Anterior cingulate cortex (tissue), 58 donors: ENCODE measurements at regions not wholly inside any gene's neighbourhood (a gene's known extent, or its start where the extent isn't known, plus 50 kb on each side); places are given as distances from the start of the nearest gene placed in this dataset.

Experiments
- DNase-seq, 58 donors: peaks; one replicate each; lab custom pipeline; 2025; lab: John Stamatoyannopoulos, UW

GRCh38 chr17:53387745-53388144 is 435.0 kb upstream of the KIF2B start:
- DNase-seq, result no peak

GRCh38 chr17:53353919-53354351 is 468.8 kb upstream of the KIF2B start:
- DNase-seq, result peak in 38 of 58 donors; percentile 1 to 81 (median 14)

GRCh38 chr17:53344778-53345177 is 477.9 kb upstream of the KIF2B start:
- no peak for DNase-seq

- DNase-seq, result no peak
Observed at GRCh38 chr17:53336281-53336680, 486.4 kb upstream of the KIF2B start.

- DNase-seq, result no peak
Observed at GRCh38 chr17:53335443-53335842, 487.3 kb upstream of the KIF2B start.

- no peak for DNase-seq
Observed at GRCh38 chr17:53330756-53331155, 492.0 kb upstream of the KIF2B start.

DNA sequence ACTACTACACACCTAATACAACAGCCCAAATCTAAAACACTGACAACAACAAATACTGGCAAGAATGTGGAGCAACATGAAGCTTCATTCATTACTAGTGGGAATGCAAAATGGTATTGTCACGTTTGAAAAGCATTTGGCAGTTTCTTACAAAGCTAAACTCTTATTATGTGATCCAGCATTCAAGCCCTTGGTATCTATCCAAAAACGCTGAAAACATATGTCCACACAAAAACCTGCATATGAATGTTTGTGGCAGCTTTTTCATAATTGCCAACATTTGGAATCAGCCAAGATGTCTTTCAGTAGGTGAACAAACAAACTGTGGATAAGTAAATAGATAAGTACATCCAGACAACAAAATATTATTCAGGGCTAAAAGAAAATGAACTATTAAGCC is 501.1 kb upstream of the KIF2B start:
- no peak for DNase-seq

GRCh38 chr17:53319947-53320346 is 502.8 kb upstream of the KIF2B start:
- no peak for DNase-seq

- DNase-seq, result no peak
Observed at GRCh38 chr17:53316988-53317387, 505.7 kb upstream of the KIF2B start.

GRCh38 chr17:53316073-53316472 is 506.7 kb upstream of the KIF2B start:
- no peak for DNase-seq

- DNase-seq, result no peak
Observed at GRCh38 chr17:53314521-53314920, 508.2 kb upstream of the KIF2B start.

DNA sequence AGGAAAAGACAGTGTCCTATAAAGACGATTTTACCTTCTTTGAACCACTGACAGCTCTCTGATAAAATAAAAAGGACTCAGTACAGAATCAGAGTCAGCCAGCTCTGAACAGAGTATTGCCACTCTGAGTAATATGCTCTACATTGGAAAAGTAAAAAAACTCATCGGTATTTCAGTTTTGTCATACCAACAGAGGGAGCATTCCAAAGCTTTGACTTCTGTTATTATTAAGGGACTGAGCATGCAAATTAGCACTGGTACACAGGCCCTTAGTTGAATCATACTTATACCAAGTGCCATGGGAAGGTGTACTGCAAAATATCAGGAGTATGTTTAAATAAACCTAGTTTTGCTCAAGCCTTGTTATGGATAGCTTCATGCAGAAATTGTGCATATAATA is 509.0 kb upstream of the KIF2B start:
- DNase-seq, result no peak

DNA sequence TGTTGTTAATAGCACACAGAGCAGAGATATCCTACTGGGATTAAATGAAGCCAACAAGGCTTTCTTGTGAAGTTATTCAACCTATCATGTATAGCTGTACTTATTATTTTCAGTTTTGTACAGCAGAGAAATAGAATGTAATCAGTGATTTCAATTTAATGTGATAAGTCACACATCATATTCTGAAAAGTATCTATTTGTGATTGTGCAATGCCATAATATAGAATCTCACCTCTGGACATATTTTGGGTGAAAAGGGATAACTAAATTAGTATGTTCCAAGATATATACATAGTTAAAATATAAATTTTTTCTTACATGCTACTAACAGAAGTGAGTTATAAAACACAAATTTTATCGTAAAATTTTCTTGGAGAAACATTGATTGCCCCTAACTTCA is 544.3 kb upstream of the KIF2B start:
- no peak for DNase-seq

DNA sequence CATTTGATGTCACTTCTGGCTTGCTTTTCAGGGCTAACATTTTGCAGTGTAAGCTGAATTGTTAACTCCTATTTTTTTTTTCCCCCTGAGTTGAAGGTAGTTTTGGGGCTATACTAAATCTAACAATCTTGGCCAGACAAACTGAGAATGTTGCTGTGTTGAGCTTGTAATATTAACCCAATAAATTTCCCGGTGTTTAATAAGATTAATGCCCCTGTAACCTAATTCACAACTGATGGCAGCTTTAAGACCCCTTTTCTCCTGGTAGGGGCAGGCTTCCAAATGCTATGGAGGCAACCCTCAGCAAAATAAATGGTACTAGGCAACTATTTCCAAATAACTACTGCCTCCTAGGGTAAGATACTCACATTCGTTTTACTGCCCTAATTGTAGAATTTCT is 549.6 kb upstream of the KIF2B start:
- DNase-seq, result no peak

- no peak for DNase-seq
Observed at GRCh38 chr17:53270936-53271335, 551.8 kb upstream of the KIF2B start.

- DNase-seq, result no peak
Observed at GRCh38 chr17:53264730-53265129, 558.0 kb upstream of the KIF2B start.

DNA sequence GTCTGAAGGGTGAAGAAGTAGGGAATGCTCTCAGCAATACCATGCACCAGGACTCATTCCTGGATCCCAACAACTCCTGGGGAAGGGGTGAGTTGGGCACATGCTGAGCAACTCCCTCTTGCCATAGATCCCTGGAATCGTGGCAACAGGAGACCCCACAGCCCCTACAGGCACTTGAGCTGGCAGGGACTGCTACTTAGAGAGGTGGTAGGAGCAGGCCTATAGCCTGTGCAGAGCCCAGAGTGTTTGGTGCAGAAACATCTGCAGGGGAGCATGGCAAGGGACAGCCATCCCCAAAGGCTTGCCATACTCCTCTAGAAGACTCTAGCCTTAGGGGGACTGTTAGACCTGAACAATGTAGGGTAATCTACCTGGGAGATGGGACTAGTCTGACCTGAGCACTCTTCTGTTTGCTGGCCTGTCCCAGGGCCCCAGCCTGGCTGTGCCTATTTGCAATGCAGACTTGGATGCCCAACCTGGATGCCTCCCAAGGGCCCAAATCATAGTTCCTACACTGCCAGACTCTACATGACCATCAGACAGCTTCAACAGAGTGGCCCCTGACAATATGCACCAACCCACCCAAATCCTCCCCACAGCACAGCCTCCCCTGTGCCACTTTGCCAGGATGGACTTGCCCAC is 568.6 kb upstream of the KIF2B start:
- no peak for DNase-seq

DNA sequence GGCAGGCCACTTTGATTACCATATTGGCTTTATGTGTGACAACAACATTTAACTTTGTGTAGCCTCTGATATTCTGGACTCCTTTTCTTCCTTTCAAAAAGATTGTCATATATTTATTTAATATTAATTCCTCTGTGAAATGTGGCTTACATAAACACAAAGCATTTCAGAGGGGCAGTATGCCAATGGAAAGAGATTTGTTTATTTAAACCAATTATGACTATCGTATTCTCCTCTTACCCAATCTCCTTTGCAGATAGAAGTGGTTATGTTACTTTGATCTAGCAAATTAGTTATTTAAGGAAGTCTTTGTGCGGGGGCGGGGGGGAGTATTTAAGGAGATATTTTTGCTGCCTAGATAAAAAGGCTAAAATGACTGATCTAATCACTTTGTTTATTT is 573.7 kb upstream of the KIF2B start:
- DNase-seq, result no peak

DNA sequence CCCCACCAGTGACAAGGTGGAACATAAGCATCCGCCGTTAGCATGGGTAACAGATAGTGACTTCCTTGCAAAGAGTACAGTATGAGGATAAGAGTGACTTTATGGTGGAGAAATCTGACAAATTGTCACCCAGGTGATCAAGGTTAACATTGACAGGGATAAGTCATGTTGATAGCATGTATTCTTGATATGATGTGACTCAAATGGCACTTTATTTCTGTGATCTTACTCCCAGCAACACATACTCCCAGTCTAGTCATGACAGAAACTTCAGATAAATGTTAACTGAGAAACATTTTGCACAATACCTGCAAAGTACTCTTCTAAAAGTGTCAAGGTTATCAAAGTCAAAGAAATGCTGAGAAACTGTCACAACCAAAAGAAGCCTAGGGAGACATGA is 588.6 kb upstream of the KIF2B start:
- no peak for DNase-seq

DNA sequence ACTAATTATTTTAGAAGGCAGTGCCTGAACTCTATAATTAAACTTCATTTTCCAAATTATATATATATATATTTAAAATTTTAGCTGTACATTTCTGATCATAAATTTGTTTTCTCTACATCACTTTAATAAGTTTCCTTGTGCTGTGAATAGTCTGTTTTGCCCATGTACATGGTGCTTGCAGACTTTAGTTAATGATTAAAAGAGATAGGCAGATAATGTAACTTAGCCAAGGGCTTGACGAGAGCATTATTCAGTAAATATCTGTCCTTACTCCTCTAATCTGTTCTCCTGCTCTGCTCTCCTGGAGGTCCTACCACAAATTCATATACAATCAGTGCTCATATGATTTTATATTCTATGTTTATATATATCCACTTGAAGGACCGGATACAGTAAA is 595.2 kb upstream of the KIF2B start:
- no peak for DNase-seq

GRCh38 chr17:53227111-53227510 is 595.6 kb upstream of the KIF2B start:
- no peak for DNase-seq

DNA sequence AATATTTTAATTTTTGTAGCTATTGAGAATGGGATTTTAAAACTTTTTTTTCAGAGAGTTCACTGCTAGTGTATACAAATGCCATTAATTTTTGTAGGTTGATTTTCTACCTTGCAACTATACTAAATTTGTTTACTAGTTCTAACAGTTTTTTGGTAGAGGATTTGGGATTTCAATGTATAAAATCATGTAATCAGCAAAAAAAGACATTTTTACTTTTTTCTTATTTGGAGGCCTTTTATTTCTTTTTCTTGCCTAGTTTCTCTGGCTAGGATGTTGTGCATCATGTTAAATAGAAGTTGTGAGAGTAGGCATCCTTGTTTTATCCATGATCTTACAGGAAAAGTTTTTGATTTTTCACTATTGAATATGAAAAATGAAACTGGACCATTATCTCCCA is 602.9 kb upstream of the KIF2B start:
- no peak for DNase-seq

DNA sequence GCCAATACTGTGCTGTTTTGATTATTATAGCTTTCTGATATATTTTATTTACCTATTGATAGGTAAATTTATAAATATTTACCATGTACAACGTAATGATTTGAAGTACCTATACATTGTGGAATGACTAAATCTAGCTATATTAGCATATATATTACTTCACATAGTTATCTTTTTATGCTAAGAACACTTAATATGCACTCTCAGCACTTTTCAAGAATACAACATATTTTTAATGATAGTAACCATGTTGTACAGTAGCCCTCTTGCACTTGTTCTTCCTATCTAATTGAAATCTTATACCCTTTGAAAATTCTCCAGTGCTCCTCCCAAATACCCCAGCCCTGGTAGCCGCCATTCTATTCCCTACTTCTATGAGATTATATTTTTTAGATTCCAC is 604.0 kb upstream of the KIF2B start:
- DNase-seq, result no peak
